Mesendoderm (in vitro differentiated cells): ENCODE measurements at regions not wholly inside any gene's neighbourhood (a gene's known extent, or its start where the extent isn't known, plus 50 kb on each side); places are given as distances from the start of the nearest gene placed in this dataset.

Experiments used
- DNase-seq: peaks from one replicate; pipeline ENCODE4 v3.0.0; 2013
- H2AK5ac ChIP-seq: 2 replicates; pipeline ENCODE4 v1.6.1; 2013; ENCODE audit warnings: low read length, inconsistent platforms
- H2BK120ac ChIP-seq: 2 replicates; pipeline ENCODE4 v1.6.1; 2013; ENCODE audit warnings: low read depth, mild to moderate bottlenecking, low read length, moderate library complexity, mixed read lengths
- H2BK15ac ChIP-seq: replicated peaks from 2 replicates; pipeline ENCODE4 v1.6.1; 2013; ENCODE audit warnings: low read depth, mild to moderate bottlenecking, moderate library complexity
- H2BK5ac ChIP-seq: 2 replicates; pipeline ENCODE4 v1.6.1; 2013; ENCODE audit warnings: low read length, inconsistent platforms
- H3K18ac ChIP-seq: 2 replicates; pipeline ENCODE4 v1.6.1; 2013; ENCODE audit warnings: mild to moderate bottlenecking, low read length, mixed read lengths
- H3K23ac ChIP-seq: one replicate; pipeline ENCODE4 v1.6.1; 2013; ENCODE audit warnings: low read length
- H3K27ac ChIP-seq: 2 replicates; pipeline ENCODE4 v1.5.1; 2013; ENCODE audit warnings: low read depth, mild to moderate bottlenecking, inconsistent platforms, low read length, moderate library complexity
- H3K27me3 ChIP-seq: 2 replicates; pipeline ENCODE4 v1.6.1; 2013; ENCODE audit warnings: low read length, control low read depth, mild to moderate bottlenecking, inconsistent platforms; ENCODE audit not compliant: insufficient read depth, poor library complexity
- H3K36me3 ChIP-seq: 2 replicates; pipeline ENCODE4 v1.6.1; 2013; ENCODE audit warnings: low read length, inconsistent platforms; ENCODE audit not compliant: control insufficient read depth, insufficient read depth
- H3K4ac ChIP-seq: one replicate; pipeline ENCODE4 v1.6.1; 2013; ENCODE audit warnings: low read depth, mild to moderate bottlenecking, low read length, moderate library complexity
- H3K4me1 ChIP-seq: 2 replicates; pipeline ENCODE4 v1.6.1; 2013; ENCODE audit warnings: low read depth, low read length, inconsistent platforms; ENCODE audit not compliant: control insufficient read depth
- H3K4me2 ChIP-seq: 2 replicates; pipeline ENCODE4 v1.6.1; 2013; ENCODE audit warnings: low read length
- H3K4me3 ChIP-seq: 2 replicates; pipeline ENCODE4 v1.5.1; 2013; ENCODE audit warnings: mild to moderate bottlenecking, low read length
- H3K56ac ChIP-seq: one replicate; pipeline ENCODE4 v1.6.1; 2013; ENCODE audit warnings: low read length
- H3K79me1 ChIP-seq: 2 replicates; pipeline ENCODE4 v1.6.1; 2013; ENCODE audit warnings: low read length, inconsistent platforms
- H3K79me2 ChIP-seq: 2 replicates; pipeline ENCODE4 v1.6.1; 2013; ENCODE audit warnings: mild to moderate bottlenecking, low read length; ENCODE audit not compliant: control insufficient read depth, insufficient read depth
- H3K9ac ChIP-seq: 2 replicates; pipeline ENCODE4 v1.6.1; 2013; ENCODE audit warnings: low read length, inconsistent platforms
- H4K5ac ChIP-seq: one replicate; pipeline ENCODE4 v1.6.1; 2013; ENCODE audit warnings: low read length
- H4K8ac ChIP-seq: one replicate; pipeline ENCODE4 v1.6.1; 2013; ENCODE audit warnings: low read depth, mild to moderate bottlenecking, control low read depth, low read length, moderate library complexity
- WGBS: extraction: QIAGEN DNeasy Blood & Tissue Kit; methylation state at CpG from one replicate; pipeline ENCODE4 v1.1.7; 2013; ENCODE audit warnings: low lambda C conversion rate, missing lambda C conversion rate; ENCODE audit not compliant: insufficient coverage; ENCODE audit errors: extremely low coverage; 5-methylcytosine and 5-hydroxymethylcytosine counted together

- H2AK5ac ChIP-seq, result no peak overlapping the region
- H3K4me2 ChIP-seq, result no peak overlapping the region
- no peak overlapping the region for H3K56ac ChIP-seq
- H4K8ac ChIP-seq, result no peak overlapping the region
- H3K27me3 ChIP-seq, result no peaks in the 10 kb centered on the region
- H4K5ac ChIP-seq, result no peak overlapping the region
- H3K79me2 ChIP-seq, result no peaks in the 10 kb centered on the region
- no peak overlapping the region for H3K9ac ChIP-seq
- no peaks in the 10 kb centered on the region for H3K79me1 ChIP-seq
- no peaks in the 10 kb centered on the region for H3K4me1 ChIP-seq
- H2BK5ac ChIP-seq, result no peak overlapping the region
- no peak overlapping the region for H2BK15ac ChIP-seq
- no peak overlapping the region for H3K18ac ChIP-seq
- no peak for DNase-seq
- H3K4ac ChIP-seq, result no peak overlapping the region
- no peak overlapping the region for H3K4me3 ChIP-seq
- H3K36me3 ChIP-seq, result no peaks in the 10 kb centered on the region
- H2BK120ac ChIP-seq, result no peak overlapping the region
- H3K27ac ChIP-seq, result no peak overlapping the region
- no peak overlapping the region for H3K23ac ChIP-seq
Measured at GRCh38 chr5:89395111-89395510, 512.1 kb upstream of the MEF2C start.

GRCh38 chr5:89388872-89389271, 505.9 kb upstream of the MEF2C start:
- no peak overlapping the region for H2AK5ac ChIP-seq
- H2BK5ac ChIP-seq, result no peak overlapping the region
- no peaks in the 10 kb centered on the region for H3K79me2 ChIP-seq
- H3K9ac ChIP-seq, result no peak overlapping the region
- H3K18ac ChIP-seq, result no peak overlapping the region
- H2BK15ac ChIP-seq, result no peak overlapping the region
- no peaks in the 10 kb centered on the region for H3K79me1 ChIP-seq
- no peaks in the 10 kb centered on the region for H3K36me3 ChIP-seq
- no peak for DNase-seq
- H3K4ac ChIP-seq, result no peak overlapping the region
- H4K8ac ChIP-seq, result no peak overlapping the region
- H3K27me3 ChIP-seq, result no peaks in the 10 kb centered on the region
- H4K5ac ChIP-seq, result no peak overlapping the region
- no peak overlapping the region for H3K4me2 ChIP-seq
- no peak overlapping the region for H3K4me3 ChIP-seq
- no peaks in the 10 kb centered on the region for H3K4me1 ChIP-seq
- WGBS, result no CpG with 5 or more reads among the region's 2 CpGs
- no peak overlapping the region for H2BK120ac ChIP-seq
- no peak overlapping the region for H3K56ac ChIP-seq
- no peak overlapping the region for H3K27ac ChIP-seq
- H3K23ac ChIP-seq, result no peak overlapping the region

GRCh38 chr5:89384391-89384790, 501.4 kb upstream of the MEF2C start:
- no peak overlapping the region for H2BK120ac ChIP-seq
- 100% methylated on average over 1 of the region's 5 CpGs for WGBS
- DNase-seq, result no peak
- no peak overlapping the region for H3K18ac ChIP-seq
- H3K56ac ChIP-seq, result no peak overlapping the region
- H3K4me2 ChIP-seq, result no peak overlapping the region
- H2BK15ac ChIP-seq, result no peak overlapping the region
- H3K27ac ChIP-seq, result no peak overlapping the region
- H4K8ac ChIP-seq, result no peak overlapping the region
- H3K36me3 ChIP-seq, result no peaks in the 10 kb centered on the region
- no peak overlapping the region for H3K9ac ChIP-seq
- H3K79me2 ChIP-seq, result no peaks in the 10 kb centered on the region
- no peak overlapping the region for H4K5ac ChIP-seq
- no peak overlapping the region for H3K23ac ChIP-seq
- no peak overlapping the region for H2BK5ac ChIP-seq
- no peaks in the 10 kb centered on the region for H3K79me1 ChIP-seq
- H3K27me3 ChIP-seq, result no peaks in the 10 kb centered on the region
- H3K4me3 ChIP-seq, result no peak overlapping the region
- no peaks in the 10 kb centered on the region for H3K4me1 ChIP-seq
- H2AK5ac ChIP-seq, result no peak overlapping the region
- no peak overlapping the region for H3K4ac ChIP-seq

GRCh38 chr5:89380635-89381034, 497.7 kb upstream of the MEF2C start:
- no peak for DNase-seq
- no peaks in the 10 kb centered on the region for H3K4me1 ChIP-seq

GRCh38 chr5:89377767-89378455, 494.9 kb upstream of the MEF2C start:
- Histone ChIP-seq H4K8ac (no peak overlapping the region), H2BK5ac (no peak overlapping the region), H4K5ac (no peak overlapping the region), H3K4ac (no peak overlapping the region), H3K79me2 (no peaks in the 10 kb centered on the region), H3K79me1 (no peaks in the 10 kb centered on the region), H3K18ac (no peak overlapping the region), H3K27me3 (no peaks in the 10 kb centered on the region), H3K27ac (no peak overlapping the region), H3K4me2 (no peak overlapping the region), H2BK15ac (no peak overlapping the region), H2BK120ac (no peak overlapping the region), H3K23ac (no peak overlapping the region), H3K36me3 (no peaks in the 10 kb centered on the region), H3K9ac (no peak overlapping the region), H3K4me1 (no peaks in the 10 kb centered on the region), H3K4me3 (no peak overlapping the region), H2AK5ac (no peak overlapping the region), H3K56ac (no peak overlapping the region)
- no CpG with 5 or more reads among the region's 13 CpGs for WGBS
- DNase-seq, result no peak

More at GRCh38 chr5:89380635-89381034, 497.7 kb upstream of the MEF2C start:
- Histone ChIP-seq H3K56ac (no peak overlapping the region), H3K79me1 (no peaks in the 10 kb centered on the region), H2BK5ac (no peak overlapping the region), H3K4me2 (no peak overlapping the region), H3K4ac (no peak overlapping the region), H2BK120ac (no peak overlapping the region), H3K9ac (no peak overlapping the region), H4K5ac (no peak overlapping the region), H3K18ac (no peak overlapping the region), H4K8ac (no peak overlapping the region), H3K27ac (no peak overlapping the region), H3K27me3 (no peaks in the 10 kb centered on the region), H3K79me2 (no peaks in the 10 kb centered on the region), H3K36me3 (no peaks in the 10 kb centered on the region), H3K23ac (no peak overlapping the region), H2BK15ac (no peak overlapping the region), H3K4me3 (no peak overlapping the region), H2AK5ac (no peak overlapping the region)

- H3K27me3 ChIP-seq, result no peaks in the 10 kb centered on the region
- H3K36me3 ChIP-seq, result no peaks in the 10 kb centered on the region
- H3K79me2 ChIP-seq, result no peaks in the 10 kb centered on the region
- H3K79me1 ChIP-seq, result no peaks in the 10 kb centered on the region
- no peak overlapping the region for H4K5ac ChIP-seq
- no peak overlapping the region for H3K23ac ChIP-seq
- no peak overlapping the region for H3K4ac ChIP-seq
- H3K18ac ChIP-seq, result no peak overlapping the region
- no peak overlapping the region for H3K56ac ChIP-seq
- no peak overlapping the region for H2BK120ac ChIP-seq
- H3K4me1 ChIP-seq, result no peaks in the 10 kb centered on the region
- DNase-seq, result no peak
- H2BK5ac ChIP-seq, result no peak overlapping the region
- no peak overlapping the region for H3K4me3 ChIP-seq
- H3K4me2 ChIP-seq, result no peak overlapping the region
- H3K27ac ChIP-seq, result no peak overlapping the region
- H2AK5ac ChIP-seq, result no peak overlapping the region
- no peak overlapping the region for H3K9ac ChIP-seq
- no peak overlapping the region for H4K8ac ChIP-seq
- H2BK15ac ChIP-seq, result no peak overlapping the region
Measured at GRCh38 chr5:89374818-89375521, 492.0 kb upstream of the MEF2C start.
